Mesodermal cell (in vitro differentiated cells): ENCODE measurements at regions not wholly inside any gene's neighbourhood (a gene's known extent, or its start where the extent isn't known, plus 50 kb on each side); places are given as distances from the start of the nearest gene placed in this dataset.

Experiments
- H3K27ac ChIP-seq: 2 replicates; pipeline ENCODE4 v1.7.0; 2013; ENCODE audit warnings: mild to moderate bottlenecking, low read depth, low read length, moderate library complexity; ENCODE audit not compliant: severe bottlenecking
- H3K36me3 ChIP-seq: 2 replicates; pipeline ENCODE4 v1.7.1; 2013; ENCODE audit warnings: mild to moderate bottlenecking, low read length, moderate library complexity; ENCODE audit not compliant: control insufficient read depth, insufficient read depth
- H3K4me1 ChIP-seq: one replicate; pipeline ENCODE4 v1.7.1; 2013; ENCODE audit warnings: mild to moderate bottlenecking, low read length; ENCODE audit not compliant: insufficient read depth, control insufficient read depth, poor library complexity, severe bottlenecking
- H3K4me3 ChIP-seq: 2 replicates; pipeline ENCODE4 v1.7.0; 2013; ENCODE audit warnings: low read length, control low read depth, mild to moderate bottlenecking; ENCODE audit not compliant: insufficient read depth, poor library complexity, severe bottlenecking; ENCODE audit errors: extremely low read depth
- H3K9me3 ChIP-seq: 2 replicates; pipeline ENCODE4 v1.7.1; 2013; ENCODE audit warnings: mild to moderate bottlenecking, low read length, moderate library complexity; ENCODE audit not compliant: control insufficient read depth
- WGBS, 2 experiments: methylation state at CpG; one replicate each; pipeline ENCODE4 v1.1.5; 2013; ENCODE audit warnings: missing lambda C conversion rate in 2 of 2; ENCODE audit not compliant: insufficient coverage in 2 of 2; 5-methylcytosine and 5-hydroxymethylcytosine counted together

DNA sequence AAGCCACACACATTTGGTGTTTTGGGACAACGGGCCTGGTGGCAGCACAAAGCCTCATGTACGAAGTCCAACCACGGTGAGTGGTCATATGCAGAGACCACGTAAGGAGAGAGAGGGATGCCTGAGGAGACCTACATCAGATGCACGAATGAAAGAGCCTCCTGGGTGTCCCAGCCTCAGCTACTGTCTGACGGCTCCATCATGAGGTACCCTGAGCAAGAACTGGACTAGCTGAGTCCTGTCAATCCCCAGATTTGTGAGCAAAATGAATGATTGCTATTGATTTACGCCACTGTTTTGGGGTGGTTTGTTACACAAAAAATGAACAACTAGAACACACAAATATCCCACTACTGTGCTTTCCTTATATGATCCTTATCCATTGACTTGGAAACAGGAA lies 275.7 kb upstream of the KYNU start:
- Histone ChIP-seq H3K36me3 (no peaks in the 10 kb centered on the region), H3K4me1 (no peaks in the 10 kb centered on the region), H3K9me3 (no peaks in the 10 kb centered on the region), H3K4me3 (no peak overlapping the region), H3K27ac (no peak overlapping the region)
- WGBS, 2 experiments, result 88 to 94% methylated on average over 6 of the region's 7 CpGs

DNA sequence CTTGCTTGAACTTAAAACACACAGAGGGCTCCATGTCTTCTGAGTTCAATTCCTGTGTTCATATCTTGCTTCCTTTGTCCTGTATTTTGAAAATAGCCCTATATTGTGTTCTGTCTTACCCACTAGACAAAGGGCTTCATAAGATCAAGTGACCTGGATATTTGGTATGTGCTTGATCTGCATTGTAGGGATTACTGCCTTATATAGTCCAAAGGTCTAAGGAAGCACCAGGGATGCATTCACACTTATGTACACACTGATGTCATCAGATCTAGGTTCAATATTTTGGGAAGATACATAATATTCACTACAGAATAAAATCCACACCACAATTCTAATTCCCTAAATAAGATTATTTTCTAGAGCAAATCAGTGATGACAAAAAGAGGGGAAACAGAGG lies 278.0 kb upstream of the KYNU start:
- H3K36me3 ChIP-seq, result no peaks in the 10 kb centered on the region
- no peak overlapping the region for H3K27ac ChIP-seq
- no peak overlapping the region for H3K4me3 ChIP-seq
- no peaks in the 10 kb centered on the region for H3K4me1 ChIP-seq
- H3K9me3 ChIP-seq, result no peaks in the 10 kb centered on the region

DNA sequence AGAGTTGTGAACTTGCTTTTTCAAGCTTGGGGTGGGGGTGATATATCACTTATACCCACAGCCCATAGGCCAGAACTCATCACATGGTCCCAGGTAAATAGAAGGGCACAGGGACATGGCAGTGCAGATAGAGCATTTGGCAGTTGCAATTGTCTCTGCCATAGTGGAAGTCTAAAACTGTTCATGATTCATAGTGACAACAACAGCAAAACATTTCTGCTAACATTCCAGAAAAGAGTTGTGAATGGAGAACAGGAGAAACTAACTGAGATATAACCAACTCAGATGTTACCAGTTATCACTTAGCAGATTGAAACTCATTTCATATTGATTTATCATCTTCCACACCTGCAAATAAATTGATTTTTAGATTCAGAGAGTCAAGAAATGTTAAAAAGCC lies 278.6 kb upstream of the KYNU start:
- H3K36me3 ChIP-seq, result no peaks in the 10 kb centered on the region
- no peak overlapping the region for H3K27ac ChIP-seq
- H3K4me3 ChIP-seq, result no peak overlapping the region
- no peaks in the 10 kb centered on the region for H3K4me1 ChIP-seq
- no peaks in the 10 kb centered on the region for H3K9me3 ChIP-seq

DNA sequence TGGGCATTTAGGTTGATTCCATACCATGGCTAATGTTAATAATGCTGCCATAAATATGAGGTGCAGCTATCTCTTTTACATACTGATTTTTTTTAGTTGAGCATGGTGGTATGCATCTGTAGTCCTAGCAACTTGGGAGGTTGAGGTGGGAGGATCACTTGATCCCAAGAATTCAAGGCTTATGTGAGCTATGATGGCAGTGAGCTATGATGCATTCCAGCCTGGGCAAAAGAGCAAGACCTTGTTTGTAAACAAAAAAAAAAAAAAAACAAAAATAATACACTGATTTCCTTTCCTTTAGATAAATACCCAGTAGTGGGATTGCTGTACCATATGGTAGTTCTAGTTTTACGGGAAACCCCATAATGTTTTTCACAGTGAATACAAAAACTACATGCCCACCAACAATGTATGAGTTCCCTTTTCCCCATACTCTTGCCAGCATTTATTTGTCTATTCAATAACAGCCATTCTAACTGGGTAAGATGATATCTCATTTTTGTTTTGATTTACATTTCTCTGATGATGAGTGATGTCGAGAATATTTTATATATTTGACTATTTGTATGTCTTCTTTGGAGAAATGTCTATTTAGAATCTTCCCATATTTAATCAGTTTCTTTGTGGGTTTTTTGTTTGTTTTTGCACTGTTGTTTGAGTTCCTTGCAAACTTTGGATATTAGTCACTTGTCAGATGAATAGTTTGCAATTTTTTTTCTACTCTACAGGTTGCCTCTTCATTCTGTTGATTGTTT lies 281.0 kb upstream of the KYNU start:
- Histone ChIP-seq H3K4me1 (no peaks in the 10 kb centered on the region), H3K9me3 (no peaks in the 10 kb centered on the region), H3K27ac (no peak overlapping the region), H3K4me3 (no peak overlapping the region), H3K36me3 (no peaks in the 10 kb centered on the region)
- WGBS, 2 experiments, result 100% methylated on average over 1 of the region's 2 CpGs

DNA sequence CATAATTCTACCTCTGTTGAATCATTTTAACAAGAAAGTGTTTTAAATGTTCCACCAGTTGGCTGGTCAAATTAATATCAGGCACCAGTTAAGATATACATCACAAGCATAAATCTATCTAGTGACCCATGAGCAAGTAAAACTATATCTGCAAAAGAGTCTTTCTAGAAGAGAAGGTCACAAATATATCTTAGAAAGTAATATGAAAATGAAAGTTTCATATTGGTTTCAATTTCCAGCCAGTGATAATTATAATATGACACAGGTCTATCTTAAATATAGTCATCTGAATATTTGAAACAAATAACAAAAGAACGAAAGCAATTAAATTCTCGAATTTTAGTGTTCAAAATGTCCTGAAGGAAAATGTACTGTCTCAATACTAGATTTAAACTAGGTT lies 282.5 kb upstream of the KYNU start:
- no peaks in the 10 kb centered on the region for H3K4me1 ChIP-seq
- 100% methylated on average over 2 of the region's 2 CpGs; no CpG with 5 or more reads in 1 of the 2 experiments for WGBS, 2 experiments
- H3K36me3 ChIP-seq, result no peaks in the 10 kb centered on the region
- H3K27ac ChIP-seq, result no peak overlapping the region
- H3K9me3 ChIP-seq, result no peaks in the 10 kb centered on the region
- H3K4me3 ChIP-seq, result no peak overlapping the region

DNA sequence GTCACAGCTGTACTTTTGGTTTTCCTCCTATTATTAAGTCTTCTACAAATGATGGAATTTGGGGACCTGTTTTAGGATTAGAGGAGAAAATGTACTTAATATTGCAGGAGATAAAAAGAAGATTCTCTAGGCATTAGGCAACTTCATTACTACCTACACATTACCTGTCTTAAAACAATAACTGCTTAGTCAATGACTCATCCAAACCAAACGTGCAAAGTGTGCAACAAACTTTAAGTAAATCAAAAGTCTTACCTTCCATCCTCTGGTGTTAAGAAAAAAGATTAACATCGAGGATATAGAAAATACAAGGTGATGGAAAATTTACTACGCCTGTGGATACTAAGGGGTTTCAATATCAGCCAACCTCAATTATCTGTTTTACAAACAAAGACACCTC lies 285.3 kb upstream of the KYNU start:
- Histone ChIP-seq H3K4me1 (no peaks in the 10 kb centered on the region), H3K27ac (no peak overlapping the region), H3K4me3 (no peak overlapping the region), H3K36me3 (no peaks in the 10 kb centered on the region), H3K9me3 (no peaks in the 10 kb centered on the region)
- WGBS, 2 experiments, result no CpG with 5 or more reads among the region's 3 CpGs

DNA sequence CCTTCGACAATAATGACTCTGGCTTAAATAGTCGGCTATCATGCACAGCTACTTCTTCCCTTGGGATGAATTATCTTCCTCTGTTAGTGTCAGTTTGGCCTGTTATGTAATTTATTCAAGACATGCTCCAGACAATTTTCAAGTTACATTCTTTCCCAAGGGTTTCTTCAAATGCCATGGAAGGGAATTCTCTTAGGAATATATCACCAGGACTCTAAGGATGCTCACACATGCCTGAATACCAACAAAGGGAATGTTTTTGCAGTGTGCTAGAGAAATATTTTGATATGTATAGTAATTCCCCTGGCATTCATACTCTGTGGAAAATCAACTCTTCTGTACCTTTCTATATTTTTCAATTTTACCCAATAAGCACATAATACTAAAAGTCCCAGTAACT lies 286.0 kb upstream of the KYNU start:
- H3K4me3 ChIP-seq, result no peak overlapping the region
- no peaks in the 10 kb centered on the region for H3K9me3 ChIP-seq
- no peaks in the 10 kb centered on the region for H3K4me1 ChIP-seq
- no peaks in the 10 kb centered on the region for H3K36me3 ChIP-seq
- H3K27ac ChIP-seq, result no peak overlapping the region
- WGBS, 2 experiments, result 80% methylated on average over 1 of the region's 2 CpGs; no CpG with 5 or more reads in 1 of the 2 experiments

DNA sequence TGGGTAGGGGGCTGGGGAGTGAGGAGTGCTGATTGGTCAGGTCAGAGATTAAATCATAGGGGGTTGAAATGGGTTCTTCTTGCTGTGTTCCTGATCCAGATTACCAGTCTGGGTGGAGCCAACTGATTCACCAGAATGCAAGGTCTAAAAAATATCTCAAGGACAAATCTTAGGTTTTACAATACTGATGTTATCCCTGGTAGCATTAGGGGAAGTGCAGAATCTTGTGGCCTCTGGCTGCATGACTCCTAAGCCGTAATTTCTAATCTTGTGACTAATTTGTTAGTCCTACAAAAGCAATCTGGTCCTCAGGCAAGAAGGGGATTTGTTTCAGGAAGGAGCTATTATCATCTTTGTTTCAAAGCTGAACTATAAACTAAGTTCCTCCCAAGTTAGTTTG lies 289.2 kb upstream of the KYNU start:
- Histone ChIP-seq H3K27ac (no peak overlapping the region), H3K4me1 (no peaks in the 10 kb centered on the region), H3K4me3 (no peak overlapping the region), H3K9me3 (no peaks in the 10 kb centered on the region), H3K36me3 (no peaks in the 10 kb centered on the region)
- WGBS, 2 experiments, result 100% methylated on average over 1 of the region's 1 CpG; no CpG with 5 or more reads in 1 of the 2 experiments

DNA sequence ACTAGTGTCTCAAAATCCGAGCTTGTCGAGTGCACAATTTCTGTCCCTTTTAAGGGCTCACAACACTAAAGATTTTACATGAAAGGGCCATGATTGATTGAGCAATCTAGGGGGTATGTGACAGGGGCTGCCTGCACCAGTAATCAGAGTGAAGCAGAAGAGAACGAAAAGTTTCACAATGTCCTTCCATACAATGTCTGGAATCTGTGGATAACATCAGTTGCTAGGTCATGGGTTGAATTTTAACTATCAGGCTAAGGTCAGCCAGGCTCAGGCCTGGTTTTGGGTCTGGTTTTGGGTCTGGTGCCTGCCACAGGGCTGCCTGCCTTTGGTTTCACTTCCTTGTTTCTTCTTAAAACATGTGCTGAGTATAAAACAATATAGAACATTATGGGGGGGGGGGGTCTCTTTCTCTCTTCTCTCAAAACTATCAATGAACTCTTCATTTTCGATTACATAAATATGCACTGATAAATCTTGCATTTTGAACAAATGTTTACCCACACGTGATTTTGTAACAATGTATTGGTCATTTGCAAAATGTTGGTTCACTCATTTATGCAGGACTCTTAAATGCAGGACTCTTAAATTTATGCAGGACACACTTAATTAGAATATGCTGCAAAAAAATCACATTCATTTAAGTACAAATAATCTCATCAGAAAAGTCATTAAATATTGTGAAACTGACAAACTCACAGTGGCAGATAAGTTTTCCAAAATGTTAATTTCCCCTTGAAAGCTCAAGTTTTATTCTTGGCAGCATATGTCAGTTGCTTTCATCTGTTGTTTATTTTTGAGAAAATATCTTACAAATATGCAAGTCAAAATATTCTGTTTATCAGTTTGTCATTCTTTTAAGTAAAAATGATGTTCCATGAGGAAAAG lies 290.5 kb upstream of the KYNU start:
- 50 to 100% methylated on average over 1 of the region's 5 CpGs for WGBS, 2 experiments
- H3K4me1 ChIP-seq, result no peaks in the 10 kb centered on the region
- no peak overlapping the region for H3K4me3 ChIP-seq
- H3K9me3 ChIP-seq, result no peaks in the 10 kb centered on the region
- peak overlapping the region; percentile 50 for H3K27ac ChIP-seq
- no peaks in the 10 kb centered on the region for H3K36me3 ChIP-seq

DNA sequence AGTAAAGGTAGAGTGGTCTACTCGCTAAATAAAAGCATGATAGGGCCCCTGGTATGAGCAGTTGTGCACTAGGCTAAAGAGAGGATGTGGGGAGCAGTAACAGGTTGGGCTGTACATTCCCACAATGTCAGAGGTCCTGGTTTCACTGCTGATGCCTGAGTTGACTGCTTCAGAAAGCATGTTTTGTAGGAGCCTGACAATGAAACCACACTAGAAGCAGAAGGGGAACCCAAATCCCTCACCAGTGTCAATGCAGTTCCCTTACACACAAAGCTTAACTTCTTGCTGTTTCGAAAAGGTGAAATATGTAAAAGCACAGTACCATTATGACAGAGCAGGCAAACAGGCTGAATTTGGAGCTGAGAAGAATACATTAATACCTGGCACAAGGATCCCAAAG lies 291.7 kb upstream of the KYNU start:
- 100% methylated on average over 1 to 2 of the region's 2 CpGs for WGBS, 2 experiments
- Histone ChIP-seq H3K27ac (no peak overlapping the region), H3K9me3 (no peaks in the 10 kb centered on the region)

DNA sequence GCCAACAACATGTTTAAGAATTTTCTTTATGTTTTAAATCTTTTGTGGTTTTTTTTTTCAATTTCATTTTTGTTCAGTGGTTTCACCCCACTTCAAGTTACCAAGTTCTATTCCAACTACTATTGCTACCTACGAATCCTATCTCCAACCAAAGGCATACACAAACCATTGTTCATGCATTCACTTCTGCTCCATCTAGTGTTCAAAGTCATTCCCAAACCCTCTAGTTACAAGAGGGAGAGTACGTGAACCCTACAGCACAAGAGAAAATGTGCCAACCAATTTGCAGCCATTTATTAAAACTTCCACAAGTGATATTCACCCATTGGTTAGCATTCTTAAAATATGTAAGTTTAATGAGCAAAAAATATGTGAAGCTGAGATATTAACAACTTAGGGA lies 295.1 kb upstream of the KYNU start:
- Histone ChIP-seq H3K36me3 (no peaks in the 10 kb centered on the region), H3K4me1 (no peaks in the 10 kb centered on the region), H3K27ac (no peak overlapping the region), H3K9me3 (no peaks in the 10 kb centered on the region), H3K4me3 (no peak overlapping the region)
- 60 to 83% methylated on average over 1 to 2 of the region's 2 CpGs for WGBS, 2 experiments

More for the DNA sequence above, 291.7 kb upstream of the KYNU start:
- Histone ChIP-seq H3K4me3 (no peak overlapping the region), H3K4me1 (no peaks in the 10 kb centered on the region), H3K36me3 (no peaks in the 10 kb centered on the region)
